PC-9 (cell line): ENCODE measurements at regions not wholly inside any gene's neighbourhood (a gene's known extent, or its start where the extent isn't known, plus 50 kb on each side); places are given as distances from the start of the nearest gene placed in this dataset.

Source experiments
- BruUV-seq: library from RNA; stranded (reverse); fragments of 400-500 nt; replicated peaks from 2 replicates; lab custom pipeline; 2021; lab: Mats Ljungman, UMichigan
- CTCF ChIA-PET: fragments of 300-600 bp; sonication (Branson Sonifier 250); formaldehyde crosslinking; loops from one replicate; lab custom pipeline; 2022; ENCODE audit warnings: antibody characterized with exemption; lab: Charles Lee
- POLR2A ChIA-PET: fragments of 300-600 bp; sonication (Branson Sonifier 250); formaldehyde crosslinking; loops from one replicate; lab custom pipeline; 2022; ENCODE audit warnings: antibody characterized with exemption; ENCODE audit not compliant: unreplicated experiment; lab: Charles Lee
- DNase-seq, 2 experiments: peaks; one replicate each; pipeline versions ENCODE4 v3.0.0 to v3.0.0-alpha.2; 2015 to 2022; ENCODE audit warnings: mixed read lengths in 1 of 2
- H2AFZ ChIP-seq: fragments of 200-600 bp; sonication (generic); 2 replicates; pipeline ENCODE4 v1.8.1; 2017; ENCODE audit warnings: antibody characterized with exemption
- H3F3A ChIP-seq: fragments of 200-600 bp; sonication (generic); 2 replicates; pipeline ENCODE4 v1.8.1; 2017; ENCODE audit warnings: antibody characterized with exemption, mild to moderate bottlenecking, low read depth; ENCODE audit not compliant: insufficient read depth
- H3K27ac ChIP-seq: fragments of 200-600 bp; sonication (generic); 2 replicates; pipeline ENCODE4 v1.6.1; 2016; ENCODE audit warnings: mixed run types
- H3K27me3 ChIP-seq: fragments of 200-600 bp; sonication (generic); 2 replicates; pipeline ENCODE4 v1.6.1; 2016; ENCODE audit warnings: low read depth, mixed run types; ENCODE audit not compliant: insufficient read depth
- H3K36me3 ChIP-seq: fragments of 200-600 bp; sonication (generic); 2 replicates; pipeline ENCODE4 v1.6.1; 2016; ENCODE audit warnings: low read depth, mixed run types
- H3K4me1 ChIP-seq: fragments of 200-600 bp; sonication (generic); replicated peaks from 2 replicates; pipeline ENCODE4 v1.6.1; 2016; ENCODE audit warnings: mixed run types; ENCODE audit not compliant: insufficient read depth
- H3K4me2 ChIP-seq: fragments of 200-600 bp; sonication (generic); 2 replicates; pipeline ENCODE4 v1.6.1; 2017; ENCODE audit warnings: mixed run types
- H3K4me3 ChIP-seq: fragments of 200-600 bp; sonication (generic); 2 replicates; pipeline ENCODE4 v1.6.1; 2016; ENCODE audit warnings: mixed run types
- H3K79me2 ChIP-seq: fragments of 200-600 bp; sonication (generic); 2 replicates; pipeline ENCODE4 v1.6.1; 2017; ENCODE audit warnings: low read depth, mixed run types
- H3K9me2 ChIP-seq: fragments of 200-600 bp; sonication (generic); 2 replicates; pipeline ENCODE4 v1.8.1; 2017; ENCODE audit warnings: mild to moderate bottlenecking; ENCODE audit not compliant: insufficient read depth
- H3K9me3 ChIP-seq: fragments of 200-600 bp; sonication (generic); 2 replicates; pipeline ENCODE4 v1.8.1; 2016; ENCODE audit warnings: low read depth; ENCODE audit not compliant: insufficient read depth
- H4K20me1 ChIP-seq: fragments of 200-600 bp; sonication (generic); 2 replicates; pipeline ENCODE4 v1.8.1; 2017; ENCODE audit not compliant: insufficient read depth
- CTCF ChIP-seq: fragments of 200-600 bp; sonication (generic); conservative IDR thresholded peaks from 2 replicates; pipeline ENCODE4 v1.6.1; 2017; ENCODE audit warnings: mixed run types, antibody characterized with exemption, mild to moderate bottlenecking, moderate library complexity
- EZH2 ChIP-seq: fragments of 200-600 bp; sonication (generic); IDR thresholded peaks from 2 replicates; pipeline ENCODE4 v1.8.0; 2017; ENCODE audit warnings: antibody characterized with exemption, low read depth
- intact Hi-C: fragments of 100-400 bp; cut with micrococcal nuclease; formaldehyde crosslinking; loops from one replicate; pipeline ENCODE4 v1.10.0; 2022; ENCODE audit not compliant: unreplicated experiment

- H3F3A ChIP-seq, result no peaks in the 10 kb centered on the region
- DNase-seq, result no peak
- H2AFZ ChIP-seq, result no peak overlapping the region
- intact Hi-C loops, result no loop called here
- H3K4me1 ChIP-seq, result no peaks in the 10 kb centered on the region
- H3K36me3 ChIP-seq, result no peaks in the 10 kb centered on the region
- H3K9me2 ChIP-seq, result no peaks in the 10 kb centered on the region
- no TSS peak for BruUV-seq
- ChIA-PET POLR2A (no interaction called here), CTCF (no interaction called here)
- no peaks in the 10 kb centered on the region for H4K20me1 ChIP-seq
- no peaks in the 10 kb centered on the region for H3K27me3 ChIP-seq
- no peak overlapping the region for H3K4me2 ChIP-seq
- TF ChIP-seq CTCF, result no peak
- TF ChIP-seq EZH2, result no peak
- no peak overlapping the region for H3K27ac ChIP-seq
- H3K4me3 ChIP-seq, result no peak overlapping the region
- H3K79me2 ChIP-seq, result no peaks in the 10 kb centered on the region
- no peaks in the 10 kb centered on the region for H3K9me3 ChIP-seq
Measured at GRCh38 chr11:88040148-88040496, 135.1 kb downstream of the RAB38 start.

- Histone ChIP-seq H3K4me3 (no peak overlapping the region), H3K79me2 (no peaks in the 10 kb centered on the region), H3K9me3 (no peaks in the 10 kb centered on the region), H3K27ac (no peak overlapping the region), H3F3A (no peaks in the 10 kb centered on the region), H2AFZ (no peak overlapping the region; the same call in 1 of the 2 replicates), H3K4me2 (no peak overlapping the region), H3K27me3 (no peaks in the 10 kb centered on the region), H3K4me1 (no peaks in the 10 kb centered on the region), H3K9me2 (no peaks in the 10 kb centered on the region), H3K36me3 (no peaks in the 10 kb centered on the region), H4K20me1 (no peaks in the 10 kb centered on the region)
- BruUV-seq, result no TSS peak
- POLR2A ChIA-PET, result no interaction called here
- CTCF ChIA-PET, result no interaction called here
- intact Hi-C loops, result no loop called here
- TF ChIP-seq CTCF (no peak), EZH2 (no peak)
- no peak for DNase-seq
Measured at GRCh38 chr11:88039476-88040147, 135.6 kb downstream of the RAB38 start.

GRCh38 chr11:88038063-88038462 is 137.2 kb downstream of the RAB38 start:
- CTCF ChIA-PET, result no interaction called here
- Histone ChIP-seq H3K9me2 (no peaks in the 10 kb centered on the region), H3K27ac (no peak overlapping the region)

More at GRCh38 chr11:88038063-88038462, 137.2 kb downstream of the RAB38 start:
- Histone ChIP-seq H4K20me1 (no peaks in the 10 kb centered on the region), H3K4me1 (no peaks in the 10 kb centered on the region), H3K4me2 (no peak overlapping the region), H2AFZ (no peak overlapping the region), H3F3A (no peaks in the 10 kb centered on the region), H3K9me3 (no peaks in the 10 kb centered on the region), H3K27me3 (no peaks in the 10 kb centered on the region), H3K4me3 (no peak overlapping the region), H3K79me2 (no peaks in the 10 kb centered on the region), H3K36me3 (no peaks in the 10 kb centered on the region)
- no TSS peak for BruUV-seq
- DNase-seq, result no peak
- TF ChIP-seq CTCF (no peak), EZH2 (no peak)
- intact Hi-C loops, result no loop called here
- POLR2A ChIA-PET, result interaction anchor here (0.6 kb wide), 1 partner anchor 16 kb away, joined by 3 read pairs; no protein-coding TSS in a partner anchor
